HEK293 (cell line): ENCODE measurements at regions not wholly inside any gene's neighbourhood (a gene's known extent, or its start where the extent isn't known, plus 50 kb on each side); places are given as distances from the start of the nearest gene placed in this dataset.

Experiments
- CTCF ChIP-seq: fragments of 450-650 bp; formaldehyde crosslinking; IDR thresholded peaks from 2 replicates; pipeline ENCODE4 v1.5.1; 2016; ENCODE audit warnings: missing biosample characterization, missing genetic modification characterization
- PBX3 ChIP-seq: sonication (generic); formaldehyde crosslinking; IDR thresholded peaks from 2 replicates; pipeline ENCODE4 v1.8.1; 2022; ENCODE audit warnings: mild to moderate bottlenecking, moderate library complexity, missing genetic modification reagents
- ZBTB48 ChIP-seq: fragments of 450-650 bp; formaldehyde crosslinking; IDR thresholded peaks from 2 replicates; pipeline ENCODE4 v1.5.1; 2016; ENCODE audit warnings: missing biosample characterization, missing genetic modification characterization
- ZBTB8A ChIP-seq: fragments of 450-650 bp; formaldehyde crosslinking; IDR thresholded peaks from 2 replicates; pipeline ENCODE4 v1.5.1; 2016; ENCODE audit warnings: missing biosample characterization, missing genetic modification characterization
- ZFP3 ChIP-seq: fragments of 450-650 bp; formaldehyde crosslinking; IDR thresholded peaks from 2 replicates; pipeline ENCODE4 v1.5.1; 2016; ENCODE audit warnings: low read depth, missing biosample characterization, missing genetic modification characterization
- ZFP69B ChIP-seq: fragments of 450-650 bp; formaldehyde crosslinking; IDR thresholded peaks from 2 replicates; pipeline ENCODE4 v1.5.1; 2016; ENCODE audit warnings: missing biosample characterization, missing genetic modification characterization
- ZNF140 ChIP-seq: fragments of 450-650 bp; formaldehyde crosslinking; IDR thresholded peaks from 2 replicates; pipeline ENCODE4 v1.5.1; 2016; ENCODE audit warnings: missing biosample characterization, missing genetic modification characterization
- ZNF324 ChIP-seq: fragments of 450-650 bp; formaldehyde crosslinking; IDR thresholded peaks from 2 replicates; pipeline ENCODE4 v1.5.1; 2016; ENCODE audit warnings: missing biosample characterization, missing genetic modification characterization
- ZNF37A ChIP-seq: fragments of 450-650 bp; IDR thresholded peaks from 2 replicates; pipeline ENCODE4 v1.5.1; 2018; ENCODE audit warnings: missing biosample characterization, missing genetic modification characterization
- ZNF416 ChIP-seq: fragments of 450-650 bp; formaldehyde crosslinking; IDR thresholded peaks from 2 replicates; pipeline ENCODE4 v1.5.1; 2016; ENCODE audit warnings: missing biosample characterization, missing genetic modification characterization
- ZNF48 ChIP-seq: fragments of 450-650 bp; formaldehyde crosslinking; IDR thresholded peaks from 2 replicates; pipeline ENCODE4 v1.5.1; 2016; ENCODE audit warnings: missing biosample characterization, missing genetic modification characterization
- ZNF571 ChIP-seq: fragments of 450-650 bp; formaldehyde crosslinking; IDR thresholded peaks from 2 replicates; pipeline ENCODE4 v1.5.0; 2017; ENCODE audit warnings: missing biosample characterization, missing genetic modification characterization
- ZNF704 ChIP-seq: fragments of 450-650 bp; formaldehyde crosslinking; IDR thresholded peaks from 2 replicates; pipeline ENCODE4 v1.5.1; 2016; ENCODE audit warnings: missing biosample characterization, missing genetic modification characterization

- TF ChIP-seq ZNF324 (tag by site-specific recombination) (no peak), ZNF140 (tag by site-specific recombination) (no peak), ZBTB8A (no peak), ZNF704 (tag by site-specific recombination) (no peak), CTCF (no peak), ZFP3 (tag by site-specific recombination) (no peak), ZNF48 (no peak), ZNF37A (no peak), ZFP69B (no peak), ZNF416 (tag by site-specific recombination) (no peak), ZNF571 (tag by site-specific recombination) (no peak), ZBTB48 (tag by site-specific recombination) (no peak), PBX3 (no peak)
Observed at GRCh38 chr9:99300103-99300439, 78.0 kb downstream of the SEC61B start.
